NAMALWA (cell line): ENCODE measurements at regions not wholly inside any gene's neighbourhood (a gene's known extent, or its start where the extent isn't known, plus 50 kb on each side); places are given as distances from the start of the nearest gene placed in this dataset.
A peak's percentile ranks its signal among the peaks of the same experiment; 100 is the strongest.
"Not testable (repeated sequence)": the region's sequence is repeated elsewhere in the genome, so short reads cannot be mapped to it uniquely, and the experiment has no call there.

Experiments used
- DNase-seq: peaks from one replicate; pipeline ENCODE4 v3.0.0-alpha.2; 2015; ENCODE audit warnings: low spot score

DNA sequence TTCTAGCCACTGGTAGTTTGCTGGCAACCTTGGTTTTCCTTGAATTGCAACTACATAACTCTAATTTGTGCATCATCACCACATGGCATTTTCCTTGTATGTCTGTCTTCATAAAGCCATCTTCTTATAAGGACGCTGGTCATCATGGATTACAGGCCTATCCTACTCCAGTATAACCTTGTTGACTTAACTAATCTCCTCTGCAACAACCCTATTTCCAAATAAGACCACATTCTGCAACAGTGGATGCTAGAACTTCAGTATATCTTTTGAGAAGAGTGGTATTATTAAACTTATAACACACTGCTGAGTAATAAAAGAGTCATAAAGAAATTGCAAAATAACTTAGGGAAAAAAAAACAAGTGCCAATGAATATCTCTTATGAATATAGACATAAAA lies 511.8 kb upstream of the FOXG1 start:
- DNase-seq: no peak

DNA sequence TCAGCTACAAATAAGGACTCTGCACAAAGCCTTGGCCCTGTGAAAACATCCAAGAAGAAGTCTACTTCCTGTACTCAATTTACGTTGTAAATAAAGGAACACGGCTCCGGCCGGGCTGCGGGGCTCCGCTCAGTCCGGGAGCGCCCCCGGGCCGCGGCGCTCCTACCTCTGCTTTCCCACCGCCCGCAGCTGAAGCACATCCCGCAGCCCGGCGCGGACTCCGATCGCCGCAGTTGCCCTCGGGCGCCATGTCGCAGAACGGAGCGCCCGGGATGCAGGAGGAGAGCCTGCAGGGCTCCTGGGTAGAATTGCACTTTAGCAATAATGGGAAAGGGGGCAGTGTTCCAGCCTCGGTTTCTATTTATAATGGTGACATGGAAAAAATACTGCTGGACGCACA lies 502.3 kb upstream of the FOXG1 start:
- no peak for DNase-seq

DNA sequence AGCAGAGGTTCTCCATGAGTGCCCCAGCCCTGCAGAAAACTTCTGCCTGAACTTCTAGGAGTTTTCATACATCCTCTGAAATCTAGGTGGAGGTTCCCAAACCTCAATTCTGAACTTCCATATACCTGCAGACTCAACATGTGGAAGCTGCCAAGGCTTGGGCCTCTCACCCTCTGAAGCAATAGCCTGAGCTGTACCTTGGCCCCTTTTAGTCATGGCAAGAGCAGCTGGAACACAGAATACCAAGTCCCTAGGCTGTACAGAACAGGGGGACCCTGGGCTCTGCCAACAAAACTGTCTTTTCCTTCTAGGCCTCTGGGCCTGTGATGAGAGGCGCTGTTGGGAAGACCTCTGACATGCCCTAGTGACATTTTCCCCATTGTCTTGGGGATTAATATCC lies 494.3 kb upstream of the FOXG1 start:
- no peak for DNase-seq

GRCh38 chr14:28280530-28280929 lies 486.1 kb upstream of the FOXG1 start:
- DNase-seq: no peak

DNA sequence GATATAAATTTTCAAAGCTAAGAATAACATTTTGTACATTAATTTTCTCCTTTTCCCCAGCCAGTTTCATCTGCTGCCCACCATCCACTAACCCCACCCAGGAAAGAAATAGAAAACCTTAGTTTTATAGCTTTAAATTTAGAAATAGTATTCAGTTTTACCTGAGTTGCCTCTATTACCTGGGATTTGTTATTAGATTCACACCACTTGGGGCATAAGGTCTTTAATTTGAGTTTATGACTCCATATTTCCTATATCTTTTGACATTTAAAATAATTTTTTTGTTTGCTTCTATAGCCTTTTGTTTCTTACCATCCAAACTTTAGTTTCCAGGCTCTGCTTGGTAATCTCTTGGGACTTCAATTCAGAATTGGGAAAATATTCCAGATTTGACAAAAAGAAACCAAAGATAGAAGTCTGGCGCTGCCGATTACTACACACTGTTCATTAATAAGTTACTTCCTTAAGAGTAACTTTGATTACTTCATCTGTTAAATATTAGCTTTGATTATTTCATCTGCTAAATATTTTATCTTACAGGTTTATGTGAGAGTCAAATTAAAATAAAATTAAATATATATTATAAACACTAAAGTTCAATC lies 485.5 kb upstream of the FOXG1 start:
- DNase-seq: no peak

DNA sequence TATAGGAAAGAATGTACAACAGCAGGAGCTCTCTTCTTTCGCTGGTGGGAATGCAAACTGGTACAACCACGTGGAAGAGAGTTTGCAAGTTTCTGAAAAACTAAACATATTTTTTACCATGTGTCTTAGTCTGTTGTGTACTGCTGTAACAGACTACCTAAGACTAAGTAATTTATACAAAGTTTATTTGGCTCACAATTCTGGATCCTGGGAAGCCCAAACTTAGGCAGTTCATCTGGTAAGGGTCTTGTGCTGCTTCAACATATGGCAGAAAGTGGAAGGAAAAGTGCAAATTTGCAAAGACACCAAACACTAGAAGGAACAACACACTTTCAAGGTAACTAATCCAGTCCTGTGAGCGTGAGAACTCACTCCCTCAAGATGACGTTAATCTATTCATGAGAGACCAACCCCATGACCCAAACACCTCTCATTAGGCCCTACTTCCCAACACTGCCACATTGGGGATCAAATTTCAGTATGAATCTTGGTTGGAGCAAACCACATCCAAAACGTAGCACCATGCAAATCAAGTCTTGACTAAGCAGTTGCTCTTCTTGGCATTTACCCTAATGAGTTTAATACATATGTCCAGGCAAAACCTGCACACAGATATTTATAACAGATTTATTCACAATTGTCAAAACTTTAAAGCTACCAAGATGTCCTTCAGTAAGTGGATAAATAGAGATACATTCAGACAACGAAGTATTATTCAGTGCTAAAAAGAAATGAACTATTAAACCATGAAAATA lies 481.9 kb upstream of the FOXG1 start:
- DNase-seq: no peak

DNA sequence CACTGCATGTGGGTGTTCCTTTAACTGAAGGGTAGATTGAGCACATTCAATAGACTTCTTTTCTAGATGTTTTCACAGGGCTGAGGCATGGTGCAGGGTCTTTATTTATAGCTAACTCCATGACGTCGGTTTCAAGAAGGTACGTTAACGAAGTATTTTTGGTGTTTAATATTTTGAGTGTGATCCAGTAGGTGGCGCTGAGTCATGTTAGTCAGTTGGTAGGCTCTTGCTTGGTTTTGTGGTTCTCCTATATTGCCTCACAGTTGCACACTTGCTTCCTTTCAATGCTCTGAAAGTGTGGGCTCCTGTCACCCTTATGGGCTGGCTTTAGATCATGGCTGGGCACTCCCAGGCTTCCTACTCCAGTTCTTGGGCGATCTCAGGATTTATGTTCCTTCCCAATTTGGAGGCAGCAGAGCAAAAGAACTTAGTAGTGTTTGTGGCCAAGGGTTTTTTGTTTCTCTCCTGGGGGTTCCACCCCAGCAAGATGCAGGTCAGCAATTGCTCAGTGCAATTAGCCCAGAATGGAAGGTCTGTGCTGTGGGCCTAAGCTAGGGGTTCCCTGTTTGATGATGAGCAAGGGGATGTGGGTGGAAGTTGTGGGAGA lies 471.6 kb upstream of the FOXG1 start:
- DNase-seq: peak; percentile 41

GRCh38 chr14:28297559-28297958 lies 469.0 kb upstream of the FOXG1 start:
- no peak for DNase-seq

DNA sequence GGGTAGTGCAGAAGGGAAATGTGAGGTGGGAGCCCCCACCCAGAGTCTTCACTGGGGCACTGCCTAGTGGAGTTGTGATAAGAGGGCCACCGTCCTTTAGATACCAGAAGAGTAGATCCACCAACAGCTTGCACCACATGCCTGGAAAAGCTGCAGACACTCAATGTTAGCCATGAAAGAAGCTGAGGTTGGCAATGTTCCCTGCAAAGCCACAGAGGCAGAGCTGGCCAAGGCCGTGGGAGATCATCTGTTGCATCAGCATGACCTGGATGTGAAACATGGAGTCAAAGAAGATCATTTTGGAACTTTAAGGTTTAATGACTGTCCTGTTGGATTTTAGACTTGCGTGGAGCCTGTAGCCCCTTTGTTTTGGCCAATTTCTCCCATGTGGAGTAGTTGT lies 468.4 kb upstream of the FOXG1 start:
- DNase-seq: no peak

- DNase-seq: no peak
Observed at GRCh38 chr14:28299227-28299626, 467.4 kb upstream of the FOXG1 start.

- no peak for DNase-seq
Observed at GRCh38 chr14:28300356-28300755, 466.2 kb upstream of the FOXG1 start.

DNA sequence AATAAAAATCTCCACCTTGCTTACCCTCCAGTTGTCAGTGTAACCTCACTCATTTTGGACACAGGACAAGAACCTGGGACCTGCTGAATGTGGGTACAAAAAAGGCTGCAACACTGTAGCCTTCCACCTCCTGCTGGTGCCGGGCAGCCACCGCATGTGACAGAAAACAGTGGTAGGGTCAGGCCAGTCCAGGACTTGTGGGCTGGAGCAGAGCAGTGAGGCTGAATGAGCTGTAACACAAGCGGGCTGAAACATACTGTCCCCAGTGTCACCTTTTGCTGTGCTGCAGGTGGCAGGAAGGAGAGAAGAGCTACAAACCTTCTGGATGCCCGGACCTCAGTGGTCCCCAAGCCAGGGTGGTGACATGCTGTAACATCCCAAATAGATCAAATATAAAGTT lies 465.4 kb upstream of the FOXG1 start:
- no peak for DNase-seq

DNA sequence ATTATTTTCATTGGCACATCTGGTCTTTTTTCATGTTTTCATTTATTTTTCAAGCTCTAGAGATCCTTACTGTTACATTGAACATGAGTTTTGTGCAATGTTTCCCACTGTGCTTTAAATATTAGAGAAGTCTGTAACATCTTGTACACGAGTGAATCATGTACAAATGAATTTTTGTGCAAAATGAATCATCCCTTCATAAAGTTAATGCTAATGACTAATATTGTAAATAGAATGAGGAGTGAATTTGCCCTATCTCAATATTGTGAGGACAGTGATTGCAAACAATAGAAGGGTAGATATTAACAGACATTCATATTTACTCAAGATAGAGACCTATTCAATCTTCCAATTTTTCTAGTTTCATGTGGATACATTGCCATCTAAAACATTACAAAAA lies 463.3 kb upstream of the FOXG1 start:
- DNase-seq: no peak

DNA sequence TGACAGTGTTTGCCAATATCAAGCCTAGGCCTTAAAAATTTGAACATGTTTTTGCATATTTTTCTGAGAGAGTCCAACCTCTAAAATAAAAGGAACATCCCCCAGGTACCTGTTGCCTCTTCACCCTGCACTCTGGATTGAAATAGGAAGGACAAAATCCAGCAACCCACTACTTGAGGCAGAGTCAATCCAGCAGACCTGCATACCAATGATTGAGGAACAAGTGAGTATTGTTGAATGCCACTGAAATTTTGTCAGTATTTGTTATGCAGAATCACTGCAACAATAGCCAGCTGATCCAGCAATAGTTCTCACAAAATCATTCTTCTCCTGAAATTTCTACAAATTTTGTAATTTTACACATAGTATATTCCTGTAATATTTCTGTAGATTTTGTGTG lies 460.6 kb upstream of the FOXG1 start:
- no peak for DNase-seq

GRCh38 chr14:28307506-28307905 lies 459.1 kb upstream of the FOXG1 start:
- no peak for DNase-seq

GRCh38 chr14:28308734-28309133 lies 457.9 kb upstream of the FOXG1 start:
- DNase-seq: no peak

- not testable (repeated sequence) for DNase-seq
Observed at GRCh38 chr14:28317890-28318675, 448.5 kb upstream of the FOXG1 start.

DNA sequence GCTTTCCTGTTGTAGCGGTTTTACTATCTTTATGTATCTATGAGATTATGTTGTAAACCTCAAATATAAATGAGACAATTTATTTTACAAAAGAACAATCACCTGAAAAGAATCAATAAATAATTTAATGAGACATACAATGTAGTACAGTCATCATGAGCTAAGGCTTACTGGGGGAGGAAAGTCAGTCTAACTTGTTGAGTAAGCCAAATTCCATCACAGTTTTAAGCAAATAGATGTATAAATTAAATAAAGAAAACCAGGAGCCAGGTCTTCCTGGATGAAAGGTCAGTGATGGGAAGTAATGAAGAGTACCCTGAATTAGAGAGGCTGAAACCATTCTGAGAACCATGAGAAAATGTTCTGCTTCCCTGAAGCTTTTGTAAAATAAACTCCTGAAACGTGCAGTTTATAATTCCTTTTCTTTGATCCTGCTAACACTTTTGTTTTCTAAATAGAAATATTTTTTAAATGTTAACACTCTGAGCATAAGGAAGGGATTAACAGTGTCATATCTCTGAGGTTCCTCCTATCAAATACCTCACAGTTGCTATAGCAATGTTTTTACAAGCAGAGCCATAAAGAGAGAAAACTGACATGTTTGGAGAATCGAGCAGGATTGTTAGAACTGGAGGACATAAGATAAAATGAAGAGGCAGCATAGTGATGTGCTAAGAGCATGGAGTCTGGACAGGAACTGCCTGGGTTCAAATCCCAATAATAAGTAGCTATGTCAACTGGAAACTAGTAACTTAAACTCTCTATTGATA lies 444.9 kb upstream of the FOXG1 start:
- DNase-seq: no peak

- DNase-seq: no peak
Observed at GRCh38 chr14:28323366-28323765, 443.2 kb upstream of the FOXG1 start.

- no peak for DNase-seq
Observed at GRCh38 chr14:28323951-28324741, 442.4 kb upstream of the FOXG1 start.

GRCh38 chr14:28340816-28341215 lies 425.8 kb upstream of the FOXG1 start:
- DNase-seq: no peak
